GM12873 (cell line): ENCODE measurements at regions not wholly inside any gene's neighbourhood (a gene's known extent, or its start where the extent isn't known, plus 50 kb on each side); places are given as distances from the start of the nearest gene placed in this dataset.

Experiments
- CTCF ChIP-seq: IDR thresholded peaks from 2 replicates; pipeline ENCODE4 v1.5.1; 2012; ENCODE audit warnings: low read depth, mild to moderate bottlenecking, moderate library complexity, low read length, control low read depth; ENCODE audit not compliant: insufficient read depth; ENCODE audit errors: missing control alignments

GRCh38 chr13:89827552-89827951 is 1519.9 kb upstream of the MIR17HG start:
- TF ChIP-seq CTCF: no peak

- TF ChIP-seq CTCF: no peak
Measured at GRCh38 chr13:89828506-89828905, 1519.0 kb upstream of the MIR17HG start.

- no peak for TF ChIP-seq CTCF
Measured at GRCh38 chr13:89831157-89831556, 1516.3 kb upstream of the MIR17HG start.

GRCh38 chr13:89832827-89833226 is 1514.7 kb upstream of the MIR17HG start:
- no peak for TF ChIP-seq CTCF

- TF ChIP-seq CTCF: no peak
Measured at GRCh38 chr13:89843621-89844020, 1503.9 kb upstream of the MIR17HG start.

- TF ChIP-seq CTCF: no peak
Measured at GRCh38 chr13:89845874-89846273, 1501.6 kb upstream of the MIR17HG start.

GRCh38 chr13:89846926-89847585 is 1500.4 kb upstream of the MIR17HG start:
- no peak for TF ChIP-seq CTCF
